Peyer's patch (tissue), 4 donors: ENCODE measurements at regions not wholly inside any gene's neighbourhood (a gene's known extent, or its start where the extent isn't known, plus 50 kb on each side); places are given as distances from the start of the nearest gene placed in this dataset.

Source experiments
- DNase-seq, 3 donors: peaks; one replicate each; pipeline ENCODE4 v3.0.0-alpha.2; 2017 to 2019
- H3K27ac ChIP-seq, 4 donors: fragments of 200-600 bp; sonication (generic); one replicate each; pipeline ENCODE4 v1.5.1; 2016 to 2019
- H3K27me3 ChIP-seq, 2 donors: fragments of 200-600 bp; sonication (generic); one replicate each; pipeline ENCODE4 v1.5.1; 2019
- H3K36me3 ChIP-seq, 3 donors: fragments of 200-600 bp; sonication (generic); one replicate each; pipeline ENCODE4 v1.5.1; 2016 to 2019
- H3K4me1 ChIP-seq, 4 donors: fragments of 200-600 bp; sonication (generic); one replicate each; pipeline ENCODE4 v1.5.1; 2016 to 2019
- H3K4me3 ChIP-seq, 4 donors: fragments of 200-600 bp; sonication (generic); 1 replicate in 3 of 4; 2 replicates in 1 of 4; pipeline ENCODE4 v1.5.1; 2016 to 2019; ENCODE audit warnings: mild to moderate bottlenecking in 1 of 4
- H3K9me3 ChIP-seq, 4 donors: fragments of 200-600 bp; sonication (generic); one replicate each; pipeline ENCODE4 v1.5.1; 2016 to 2019; ENCODE audit warnings: mild to moderate bottlenecking in 1 of 4
- CTCF ChIP-seq, 6 experiments: fragments of 450-650 bp in 4 of 6; fragments of 200-600 bp in 2 of 6; sonication (generic) in 1 of 6; IDR thresholded peaks; one replicate each; pipeline ENCODE4 v1.5.1; 2017 to 2019; ENCODE audit warnings: antibody characterized with exemption in 6 of 6, mild to moderate bottlenecking in 3 of 6, moderate library complexity in 1 of 6
- POLR2A ChIP-seq, 2 donors: fragments of 450-650 bp; IDR thresholded peaks; one replicate each; pipeline ENCODE4 v1.5.1; 2017; ENCODE audit warnings: antibody characterized with exemption in 2 of 2, mild to moderate bottlenecking in 2 of 2, moderate library complexity in 2 of 2

DNA sequence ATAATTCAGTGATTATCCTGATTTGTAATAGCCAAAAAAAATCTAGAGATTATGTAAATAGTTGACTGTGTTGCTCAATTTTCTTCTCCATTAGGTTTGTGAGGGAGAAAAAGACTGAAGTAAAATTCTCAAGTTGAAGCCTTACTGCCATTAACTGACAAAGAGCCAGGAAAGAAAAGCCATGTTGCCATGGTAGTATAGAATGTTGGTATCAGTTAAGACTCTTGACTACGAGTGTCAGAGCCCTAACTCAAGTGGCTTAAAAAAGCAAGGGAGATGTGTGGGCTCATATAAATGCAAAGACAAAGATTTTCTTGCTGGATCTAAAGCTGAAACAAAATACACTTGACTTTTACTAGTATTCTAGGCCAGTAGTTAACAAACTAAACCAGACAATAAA, 571.7 kb downstream of the KCTD16 start:
- Histone ChIP-seq H3K27me3 (no peaks in the 10 kb centered on the region), H3K4me3 (no peak overlapping the region), H3K9me3 (no peaks in the 10 kb centered on the region), H3K36me3 (no peaks in the 10 kb centered on the region), H3K27ac (no peak overlapping the region), H3K4me1 (no peaks in the 10 kb centered on the region)
- no peak for DNase-seq
- no peak for TF ChIP-seq POLR2A (IDR thresholded peaks at IDR 0.05)
- no peak for TF ChIP-seq CTCF (IDR thresholded peaks at IDR 0.05)

- Histone ChIP-seq H3K27ac (no peak overlapping the region), H3K4me3 (no peak overlapping the region), H3K4me1 (no peaks in the 10 kb centered on the region), H3K27me3 (no peaks in the 10 kb centered on the region), H3K9me3 (no peaks in the 10 kb centered on the region), H3K36me3 (no peaks in the 10 kb centered on the region)
- no peak for TF ChIP-seq POLR2A (IDR thresholded peaks at IDR 0.05)
- TF ChIP-seq CTCF (IDR thresholded peaks at IDR 0.05): no peak
- no peak for DNase-seq
Observed at GRCh38 chr5:144731786-144732185, 561.1 kb downstream of the KCTD16 start.

DNA sequence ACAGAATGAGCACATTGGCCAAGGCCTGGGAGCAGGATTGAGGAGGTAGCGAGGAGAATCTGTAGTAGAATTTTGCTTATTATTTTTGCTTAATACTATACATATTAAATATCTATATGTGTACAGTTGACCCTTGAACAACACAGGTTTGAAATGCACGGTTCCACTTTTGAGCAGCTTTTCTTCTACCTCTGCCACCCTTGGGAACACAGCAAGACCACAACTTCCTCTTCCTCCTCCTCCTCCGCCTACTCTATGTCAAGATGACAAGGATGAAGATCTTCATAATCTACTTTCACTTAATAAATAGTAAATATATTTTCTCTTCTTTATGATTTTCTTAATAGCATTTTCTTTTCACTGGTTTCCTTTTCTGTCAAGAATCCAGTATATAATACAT, 541.4 kb downstream of the KCTD16 start:
- no peak overlapping the region for H3K4me3 ChIP-seq

GRCh38 chr5:144711172-144711571, 540.5 kb downstream of the KCTD16 start:
- Histone ChIP-seq H3K27me3 (no peaks in the 10 kb centered on the region), H3K4me3 (no peak overlapping the region)
- no peak for TF ChIP-seq CTCF (IDR thresholded peaks at IDR 0.05)
- no peak for TF ChIP-seq POLR2A (IDR thresholded peaks at IDR 0.05)

More for the DNA sequence above, 541.4 kb downstream of the KCTD16 start:
- H3K36me3 ChIP-seq: no peaks in the 10 kb centered on the region
- no peaks in the 10 kb centered on the region for H3K9me3 ChIP-seq
- peak in 1 of 3 donors; percentile 32 for DNase-seq
- TF ChIP-seq POLR2A (IDR thresholded peaks at IDR 0.05) (no peak), CTCF (IDR thresholded peaks at IDR 0.05) (no peak)
- no peak overlapping the region for H3K27ac ChIP-seq
- H3K27me3 ChIP-seq: no peaks in the 10 kb centered on the region
- H3K4me1 ChIP-seq: no peaks in the 10 kb centered on the region

GRCh38 chr5:144710637-144711036, 540.0 kb downstream of the KCTD16 start:
- no peaks in the 10 kb centered on the region for H3K36me3 ChIP-seq
- no peaks in the 10 kb centered on the region for H3K9me3 ChIP-seq
- TF ChIP-seq POLR2A (IDR thresholded peaks at IDR 0.05): no peak
- no peak for TF ChIP-seq CTCF (IDR thresholded peaks at IDR 0.05)
- no peak overlapping the region for H3K4me3 ChIP-seq
- no peaks in the 10 kb centered on the region for H3K4me1 ChIP-seq
- H3K27me3 ChIP-seq: no peaks in the 10 kb centered on the region
- no peak for DNase-seq
- no peak overlapping the region for H3K27ac ChIP-seq

More at GRCh38 chr5:144711172-144711571, 540.5 kb downstream of the KCTD16 start:
- Histone ChIP-seq H3K9me3 (no peaks in the 10 kb centered on the region), H3K4me1 (no peaks in the 10 kb centered on the region), H3K27ac (no peak overlapping the region), H3K36me3 (no peaks in the 10 kb centered on the region)
- no peak for DNase-seq

DNA sequence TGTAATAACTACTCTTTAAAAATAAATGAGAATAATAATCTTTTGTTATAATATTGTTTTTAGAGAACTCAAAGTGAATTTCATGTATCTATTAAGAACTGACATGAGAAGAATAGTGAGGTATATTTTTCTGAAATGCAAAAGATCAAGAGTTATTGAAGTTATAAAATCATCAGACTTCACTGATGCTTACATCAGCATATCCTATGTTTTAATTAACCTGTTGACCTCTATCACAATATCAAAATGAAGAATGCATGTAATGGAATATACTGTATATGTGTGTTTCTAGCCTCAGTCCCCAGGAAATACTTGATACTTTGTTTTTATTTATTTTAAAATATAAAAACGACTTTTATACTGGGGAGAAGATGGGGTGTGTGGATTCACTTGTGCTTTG, 533.1 kb downstream of the KCTD16 start:
- Histone ChIP-seq H3K4me1 (no peaks in the 10 kb centered on the region), H3K27me3 (no peaks in the 10 kb centered on the region), H3K4me3 (no peak overlapping the region), H3K36me3 (no peaks in the 10 kb centered on the region), H3K9me3 (no peaks in the 10 kb centered on the region), H3K27ac (no peak overlapping the region)
- DNase-seq: no peak
- no peak for TF ChIP-seq CTCF (IDR thresholded peaks at IDR 0.05)
- TF ChIP-seq POLR2A (IDR thresholded peaks at IDR 0.05): no peak
